Bronchial epithelial cell (primary cell): ENCODE measurements at regions not wholly inside any gene's neighbourhood (a gene's known extent, or its start where the extent isn't known, plus 50 kb on each side); places are given as distances from the start of the nearest gene placed in this dataset.

Source experiments
- DNase-seq: peaks from one replicate; pipeline ENCODE4 v3.0.0-alpha.2; 2010; ENCODE audit warnings: low read depth
- FAIRE-seq: peaks from 2 replicates; lab custom pipeline; 2011; peaks lifted over from hg19 to GRCh38; lab: Jason Lieb, UNC
- H3K27me3 ChIP-seq: 2 replicates; pipeline ENCODE4 v1.5.1; 2011; ENCODE audit warnings: low read length; ENCODE audit not compliant: control insufficient read depth, insufficient read depth
- H3K36me3 ChIP-seq: 2 replicates; pipeline ENCODE4 v1.5.1; 2011; ENCODE audit warnings: low read length; ENCODE audit not compliant: control insufficient read depth, insufficient read depth
- H3K4me3 ChIP-seq: 2 replicates; pipeline ENCODE4 v1.5.1; 2011; ENCODE audit warnings: mild to moderate bottlenecking, low read depth, low read length, control low read depth
- CTCF ChIP-seq: IDR thresholded peaks from 2 replicates; pipeline ENCODE4 v1.5.1; 2011; ENCODE audit warnings: mild to moderate bottlenecking, moderate library complexity, low read length, control low read depth, inconsistent platforms; ENCODE audit not compliant: insufficient read depth, severe bottlenecking

- Histone ChIP-seq H3K4me3 (no peak overlapping the region), H3K36me3 (no peaks in the 10 kb centered on the region), H3K27me3 (no peaks in the 10 kb centered on the region)
- FAIRE-seq (peak; percentile 23), DNase-seq (peak; percentile 88)
- no peak for TF ChIP-seq CTCF
Observed at GRCh38 chr20:1761116-1761515, 103.5 kb upstream of the SIRPG start.

- no peak for DNase-seq
- Histone ChIP-seq H3K36me3 (no peaks in the 10 kb centered on the region), H3K4me3 (no peak overlapping the region), H3K27me3 (no peaks in the 10 kb centered on the region)
- FAIRE-seq, result no peak
- no peak for TF ChIP-seq CTCF
Observed at GRCh38 chr20:1758765-1759164, 101.2 kb upstream of the SIRPG start.

GRCh38 chr20:1757606-1758512 lies 100.3 kb upstream of the SIRPG start:
- H3K27me3 ChIP-seq, result no peaks in the 10 kb centered on the region
- TF ChIP-seq CTCF, result no peak
- FAIRE-seq, result no peak
- DNase-seq, result no peak
- H3K4me3 ChIP-seq, result no peak overlapping the region
- H3K36me3 ChIP-seq, result no peaks in the 10 kb centered on the region

- Histone ChIP-seq H3K36me3 (no peaks in the 10 kb centered on the region), H3K27me3 (no peaks in the 10 kb centered on the region), H3K4me3 (no peak overlapping the region)
- TF ChIP-seq CTCF, result no peak
- DNase-seq (peak; percentile 59), FAIRE-seq (no peak)
Observed at GRCh38 chr20:1757072-1757471, 99.5 kb upstream of the SIRPG start.

- TF ChIP-seq CTCF, result no peak
- Histone ChIP-seq H3K27me3 (no peaks in the 10 kb centered on the region), H3K4me3 (no peak overlapping the region), H3K36me3 (no peaks in the 10 kb centered on the region)
- no peak for DNase-seq
- FAIRE-seq, result no peak
Observed at GRCh38 chr20:1754749-1755148, 97.2 kb upstream of the SIRPG start.

- no peaks in the 10 kb centered on the region for H3K36me3 ChIP-seq
- no peak for DNase-seq
- no peaks in the 10 kb centered on the region for H3K27me3 ChIP-seq
- no peak overlapping the region for H3K4me3 ChIP-seq
- no peak for TF ChIP-seq CTCF
- no peak for FAIRE-seq
Observed at GRCh38 chr20:1754306-1754705, 96.7 kb upstream of the SIRPG start.
